H1 (cell line): ENCODE measurements at regions not wholly inside any gene's neighbourhood (a gene's known extent, or its start where the extent isn't known, plus 50 kb on each side); places are given as distances from the start of the nearest gene placed in this dataset.

ENCODE experiments used
- ATF3 ChIP-seq: IDR thresholded peaks from 2 replicates; pipeline ENCODE4 v1.6.1; 2011; ENCODE audit warnings: low read depth, mild to moderate bottlenecking, low read length; ENCODE audit not compliant: insufficient read depth
- FOSL1 ChIP-seq: IDR thresholded peaks from 2 replicates; pipeline ENCODE4 v1.6.1; 2011; ENCODE audit warnings: mild to moderate bottlenecking, low read depth, low read length, moderate library complexity; ENCODE audit not compliant: insufficient read depth
- MAFK ChIP-seq: IDR thresholded peaks from 2 replicates; pipeline ENCODE4 v1.6.1; 2012; ENCODE audit warnings: low read depth, mild to moderate bottlenecking, improper control_type of control experiment, low read length
- NANOG ChIP-seq: IDR thresholded peaks from 2 replicates; pipeline ENCODE4 v1.6.1; 2011; ENCODE audit warnings: low read length, low read depth, mild to moderate bottlenecking, inconsistent platforms; ENCODE audit not compliant: insufficient read depth, poor library complexity, severe bottlenecking
- SIN3A ChIP-seq, 2 experiments: IDR thresholded peaks in 1 of 2; conservative IDR thresholded peaks in 1 of 2; 2 replicates each; pipeline ENCODE4 v1.6.1; 2011 to 2012; ENCODE audit warnings: low read length in 2 of 2, improper control_type of control experiment in 1 of 2, low read depth in 1 of 2, mild to moderate bottlenecking in 1 of 2

- no peak for TF ChIP-seq ATF3
- TF ChIP-seq SIN3A (conservative IDR thresholded peaks at IDR 0.05 in 1 of 2, IDR thresholded peaks at IDR 0.05 in 1 of 2; ENCODE audit: low read depth in 1 of 2, low read length in 2 of 2) = no peak
- TF ChIP-seq MAFK = no peak
- no peak for TF ChIP-seq NANOG
- TF ChIP-seq FOSL1 = no peak
Measured at GRCh38 chr10:129353101-129353500, 113.9 kb upstream of the MGMT start (continued).
